HCT116 (cell line): ENCODE measurements at regions not wholly inside any gene's neighbourhood (a gene's known extent, or its start where the extent isn't known, plus 50 kb on each side); places are given as distances from the start of the nearest gene placed in this dataset.

Source experiments
- EZH2phosphoT487 ChIP-seq: fragments of 200-600 bp; IDR thresholded peaks from 2 replicates; pipeline ENCODE4 v1.6.1; 2018; ENCODE audit warnings: antibody characterized with exemption, borderline replicate concordance
- POLR2A ChIP-seq: IDR thresholded peaks from 2 replicates; pipeline ENCODE4 v1.7.0; 2011; ENCODE audit warnings: borderline replicate concordance; ENCODE audit not compliant: insufficient read depth, insufficient read length; ENCODE audit errors: extremely low read depth
- REST ChIP-seq: IDR thresholded peaks from 2 replicates; pipeline ENCODE4 v1.6.1; 2012; ENCODE audit warnings: low read depth
- TF ChIP-seq, protein P1 (sequence below), 3 experiments: fragments of 200-600 bp in 1 of 3; sonication (generic) in 1 of 3; IDR thresholded peaks in 2 of 3; conservative IDR thresholded peaks in 1 of 3; 2 replicates each; pipeline ENCODE4 v1.5.1; 2012 to 2017; ENCODE audit warnings: low read depth in 2 of 3, low read length in 2 of 3, antibody characterized with exemption in 1 of 3, borderline replicate concordance in 1 of 3, control low read depth in 1 of 3, mild to moderate bottlenecking in 1 of 3, mixed read lengths in 1 of 3, mixed run types in 1 of 3, moderate library complexity in 1 of 3; ENCODE audit not compliant: insufficient read depth in 1 of 3

DNA sequence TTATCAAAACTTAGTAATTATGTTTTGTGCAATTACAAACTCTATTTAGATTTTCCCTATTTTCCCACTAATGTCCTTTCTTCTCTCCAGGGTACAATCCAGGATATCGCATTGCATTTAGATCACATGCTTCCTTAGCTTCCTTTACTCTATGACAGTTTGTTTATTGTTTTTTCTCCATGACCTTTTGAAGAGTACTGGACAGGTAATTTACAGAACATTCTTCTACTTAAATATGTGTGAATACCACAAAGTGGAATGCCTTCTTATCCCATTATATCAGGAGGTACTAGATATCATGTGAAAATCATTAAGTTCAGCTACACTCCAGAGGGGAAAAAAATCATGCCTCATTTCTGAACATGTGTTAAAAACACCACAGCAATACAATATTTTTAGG is 776.6 kb upstream of the CDH9 start:
- TF ChIP-seq, protein P1, sequence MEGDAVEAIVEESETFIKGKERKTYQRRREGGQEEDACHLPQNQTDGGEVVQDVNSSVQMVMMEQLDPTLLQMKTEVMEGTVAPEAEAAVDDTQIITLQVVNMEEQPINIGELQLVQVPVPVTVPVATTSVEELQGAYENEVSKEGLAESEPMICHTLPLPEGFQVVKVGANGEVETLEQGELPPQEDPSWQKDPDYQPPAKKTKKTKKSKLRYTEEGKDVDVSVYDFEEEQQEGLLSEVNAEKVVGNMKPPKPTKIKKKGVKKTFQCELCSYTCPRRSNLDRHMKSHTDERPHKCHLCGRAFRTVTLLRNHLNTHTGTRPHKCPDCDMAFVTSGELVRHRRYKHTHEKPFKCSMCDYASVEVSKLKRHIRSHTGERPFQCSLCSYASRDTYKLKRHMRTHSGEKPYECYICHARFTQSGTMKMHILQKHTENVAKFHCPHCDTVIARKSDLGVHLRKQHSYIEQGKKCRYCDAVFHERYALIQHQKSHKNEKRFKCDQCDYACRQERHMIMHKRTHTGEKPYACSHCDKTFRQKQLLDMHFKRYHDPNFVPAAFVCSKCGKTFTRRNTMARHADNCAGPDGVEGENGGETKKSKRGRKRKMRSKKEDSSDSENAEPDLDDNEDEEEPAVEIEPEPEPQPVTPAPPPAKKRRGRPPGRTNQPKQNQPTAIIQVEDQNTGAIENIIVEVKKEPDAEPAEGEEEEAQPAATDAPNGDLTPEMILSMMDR (IDR thresholded peaks at IDR 0.05 in 2 of 3, conservative IDR thresholded peaks at IDR 0.05 in 1 of 3; ENCODE audit: borderline replicate concordance in 1 of 3, insufficient read depth in 1 of 3, low read depth in 2 of 3, low read length in 2 of 3), result no peak
- TF ChIP-seq EZH2phosphoT487, result no peak
- no peak for TF ChIP-seq POLR2A
- no peak for TF ChIP-seq REST
